Chondrocyte (in vitro differentiated cells): ENCODE measurements at regions not wholly inside any gene's neighbourhood (a gene's known extent, or its start where the extent isn't known, plus 50 kb on each side); places are given as distances from the start of the nearest gene placed in this dataset.

Experiments used
- DNase-seq: peaks from one replicate; pipeline ENCODE4 v3.0.0; 2021; ENCODE audit warnings: mixed read lengths, low spot score
- H3K27ac Mint-ChIP-seq: one replicate; pipeline ENCODE4 v1.8.0; 2021; ENCODE audit warnings: mild to moderate bottlenecking, moderate library complexity, mixed read lengths; ENCODE audit not compliant: unreplicated experiment
- H3K27me3 Mint-ChIP-seq: 2 replicates; pipeline ENCODE4 v1.8.0; 2021; ENCODE audit warnings: low read depth, mixed read lengths
- H3K36me3 Mint-ChIP-seq: 2 replicates; pipeline ENCODE4 v1.8.0; 2021; ENCODE audit warnings: low read depth, mixed read lengths
- H3K4me1 Mint-ChIP-seq: 2 replicates; pipeline ENCODE4 v1.8.0; 2021; ENCODE audit warnings: low read depth, mild to moderate bottlenecking, mixed read lengths
- H3K4me3 Mint-ChIP-seq: one replicate; pipeline ENCODE4 v1.8.0; 2021; ENCODE audit warnings: mild to moderate bottlenecking, moderate library complexity, mixed read lengths; ENCODE audit not compliant: unreplicated experiment
- H3K9me3 Mint-ChIP-seq: 2 replicates; pipeline ENCODE4 v1.8.0; 2021; ENCODE audit warnings: low read depth, mixed read lengths
- TF ChIP-seq, protein P1 (sequence below): fragments of 200-600 bp; sonication (generic); IDR thresholded peaks from 2 replicates; pipeline ENCODE4 v1.5.0; 2021; ENCODE audit warnings: antibody characterized with exemption, mild to moderate bottlenecking, moderate library complexity

DNA sequence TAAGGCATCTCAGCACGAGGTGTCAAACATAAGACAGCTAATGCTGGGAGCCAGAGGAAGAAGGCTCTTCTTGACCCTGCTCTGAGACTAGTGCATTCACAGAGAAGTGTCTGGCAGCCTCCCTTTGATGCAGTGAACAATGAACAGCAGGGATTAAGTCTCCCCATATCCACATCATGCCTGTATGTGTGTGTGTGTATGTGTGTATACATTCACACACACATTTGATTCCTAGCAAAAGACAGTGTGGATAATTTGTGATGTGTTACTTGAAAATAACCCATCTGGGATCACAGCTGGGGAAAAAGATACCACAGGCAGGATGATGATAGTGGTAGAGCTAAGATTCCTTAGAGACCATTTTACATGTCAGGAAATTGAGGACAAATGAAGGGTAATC lies 485.9 kb upstream of the GOT2 start:
- peaks cover 9% of the 10 kb centered on the region for H3K27me3 Mint-ChIP-seq
- TF ChIP-seq, protein P1, sequence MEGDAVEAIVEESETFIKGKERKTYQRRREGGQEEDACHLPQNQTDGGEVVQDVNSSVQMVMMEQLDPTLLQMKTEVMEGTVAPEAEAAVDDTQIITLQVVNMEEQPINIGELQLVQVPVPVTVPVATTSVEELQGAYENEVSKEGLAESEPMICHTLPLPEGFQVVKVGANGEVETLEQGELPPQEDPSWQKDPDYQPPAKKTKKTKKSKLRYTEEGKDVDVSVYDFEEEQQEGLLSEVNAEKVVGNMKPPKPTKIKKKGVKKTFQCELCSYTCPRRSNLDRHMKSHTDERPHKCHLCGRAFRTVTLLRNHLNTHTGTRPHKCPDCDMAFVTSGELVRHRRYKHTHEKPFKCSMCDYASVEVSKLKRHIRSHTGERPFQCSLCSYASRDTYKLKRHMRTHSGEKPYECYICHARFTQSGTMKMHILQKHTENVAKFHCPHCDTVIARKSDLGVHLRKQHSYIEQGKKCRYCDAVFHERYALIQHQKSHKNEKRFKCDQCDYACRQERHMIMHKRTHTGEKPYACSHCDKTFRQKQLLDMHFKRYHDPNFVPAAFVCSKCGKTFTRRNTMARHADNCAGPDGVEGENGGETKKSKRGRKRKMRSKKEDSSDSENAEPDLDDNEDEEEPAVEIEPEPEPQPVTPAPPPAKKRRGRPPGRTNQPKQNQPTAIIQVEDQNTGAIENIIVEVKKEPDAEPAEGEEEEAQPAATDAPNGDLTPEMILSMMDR: no peak
- H3K27ac Mint-ChIP-seq: no peak overlapping the region
- peaks cover 5% of the 10 kb centered on the region for H3K9me3 Mint-ChIP-seq
- DNase-seq: no peak
- no peaks in the 10 kb centered on the region for H3K36me3 Mint-ChIP-seq
- no peak overlapping the region for H3K4me3 Mint-ChIP-seq
- H3K4me1 Mint-ChIP-seq: peaks cover 3% of the 10 kb centered on the region

DNA sequence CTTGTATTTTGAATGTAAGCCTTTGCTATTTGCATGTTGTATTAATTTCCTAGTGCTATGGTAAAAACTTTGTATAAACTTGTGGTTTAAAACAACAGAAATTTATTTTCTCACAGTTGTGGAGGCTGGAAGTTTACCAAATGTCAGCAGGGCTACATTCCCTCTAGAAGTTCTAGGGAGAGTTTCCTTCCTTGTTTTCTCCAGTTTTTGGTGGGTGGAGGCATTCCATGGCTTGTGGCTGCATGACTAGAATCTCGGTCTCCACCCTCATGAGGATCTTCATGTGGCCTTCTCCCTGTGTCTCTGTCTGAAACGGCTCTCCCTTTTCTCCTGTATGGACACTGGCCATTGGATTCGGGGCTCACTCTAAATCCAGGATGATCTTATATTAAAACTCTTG lies 482.2 kb upstream of the GOT2 start:
- peaks cover 12% of the 10 kb centered on the region for H3K4me1 Mint-ChIP-seq
- H3K27ac Mint-ChIP-seq: no peak overlapping the region
- peaks cover 5% of the 10 kb centered on the region for H3K9me3 Mint-ChIP-seq
- H3K27me3 Mint-ChIP-seq: peaks cover 9% of the 10 kb centered on the region
- no peaks in the 10 kb centered on the region for H3K36me3 Mint-ChIP-seq
- H3K4me3 Mint-ChIP-seq: no peak overlapping the region
- TF ChIP-seq, protein P1: no peak
- DNase-seq: no peak

- no peak for DNase-seq
- H3K27ac Mint-ChIP-seq: no peak overlapping the region
- TF ChIP-seq, protein P1: no peak
- H3K4me1 Mint-ChIP-seq: peaks cover 24% of the 10 kb centered on the region
- no peaks in the 10 kb centered on the region for H3K36me3 Mint-ChIP-seq
- H3K9me3 Mint-ChIP-seq: peaks cover 5% of the 10 kb centered on the region
- no peak overlapping the region for H3K4me3 Mint-ChIP-seq
- peaks cover 5% of the 10 kb centered on the region for H3K27me3 Mint-ChIP-seq
These were observed 480.3 kb upstream of the GOT2 start for GRCh38 chr16:59214455-59214854.

GRCh38 chr16:59213952-59214351 lies 479.8 kb upstream of the GOT2 start:
- H3K27me3 Mint-ChIP-seq: peaks cover 5% of the 10 kb centered on the region
- TF ChIP-seq, protein P1: no peak
- peaks cover 24% of the 10 kb centered on the region for H3K4me1 Mint-ChIP-seq
- no peak for DNase-seq
- peaks cover 5% of the 10 kb centered on the region for H3K9me3 Mint-ChIP-seq
- no peak overlapping the region for H3K4me3 Mint-ChIP-seq
- no peaks in the 10 kb centered on the region for H3K36me3 Mint-ChIP-seq
- H3K27ac Mint-ChIP-seq: no peak overlapping the region

GRCh38 chr16:59212492-59213024 lies 478.4 kb upstream of the GOT2 start:
- TF ChIP-seq, protein P1: no peak
- H3K36me3 Mint-ChIP-seq: no peaks in the 10 kb centered on the region
- peaks cover 2% of the 10 kb centered on the region for H3K27me3 Mint-ChIP-seq
- H3K9me3 Mint-ChIP-seq: no peaks in the 10 kb centered on the region
- DNase-seq: no peak
- H3K4me3 Mint-ChIP-seq: no peak overlapping the region
- H3K4me1 Mint-ChIP-seq: peaks cover 24% of the 10 kb centered on the region
- no peak overlapping the region for H3K27ac Mint-ChIP-seq
